Lung (tissue), 11 donors: ENCODE measurements at regions not wholly inside any gene's neighbourhood (a gene's known extent, or its start where the extent isn't known, plus 50 kb on each side); places are given as distances from the start of the nearest gene placed in this dataset.

Experiments used
- ATAC-seq: fragments of 200-7000 bp; cut with Tn5 transposase; one replicate; pipeline ENCODE4 v1.9.1; 2020; ENCODE audit warnings: moderate number of reproducible peaks; ENCODE audit not compliant: insufficient read depth, low FRiP score
- DNase-seq, 3 donors: peaks; one replicate each; pipeline ENCODE4 v3.0.0-alpha.2; 2013 to 2017
- H3K27ac ChIP-seq, 2 donors: one replicate each; pipeline ENCODE4 v1.5.1; 2013; ENCODE audit warnings: mild to moderate bottlenecking in 2 of 2, moderate library complexity in 2 of 2, control low read depth in 1 of 2, inconsistent platforms in 1 of 2, low read depth in 1 of 2, low read length in 1 of 2
- H3K27me3 ChIP-seq, 3 donors: one replicate each; pipeline ENCODE4 v1.5.1; 2013; ENCODE audit warnings: low read length in 2 of 3; ENCODE audit not compliant: control insufficient read depth in 3 of 3, insufficient read depth in 3 of 3
- H3K36me3 ChIP-seq, 4 donors: one replicate each; pipeline ENCODE4 v1.5.1; 2013; ENCODE audit warnings: low read length in 4 of 4, mild to moderate bottlenecking in 1 of 4, moderate library complexity in 1 of 4; ENCODE audit not compliant: control insufficient read depth in 4 of 4, insufficient read depth in 4 of 4
- H3K4me1 ChIP-seq, 5 donors: one replicate each; pipeline ENCODE4 v1.5.1; 2013; ENCODE audit warnings: low read length in 5 of 5, mild to moderate bottlenecking in 2 of 5, moderate library complexity in 1 of 5; ENCODE audit not compliant: control insufficient read depth in 5 of 5, insufficient read depth in 5 of 5
- H3K4me3 ChIP-seq: one replicate; pipeline ENCODE4 v1.5.1; 2013; ENCODE audit warnings: mild to moderate bottlenecking, control low read depth, moderate library complexity
- H3K9ac ChIP-seq, 2 donors: one replicate each; pipeline ENCODE4 v1.5.1; 2013; ENCODE audit warnings: low read length in 2 of 2, control low read depth in 1 of 2; ENCODE audit not compliant: insufficient read depth in 1 of 2
- H3K9me3 ChIP-seq, 4 donors: one replicate each; pipeline ENCODE4 v1.5.1; 2013; ENCODE audit warnings: low read length in 3 of 4, mild to moderate bottlenecking in 1 of 4, moderate library complexity in 1 of 4; ENCODE audit not compliant: control insufficient read depth in 4 of 4, insufficient read depth in 3 of 4
- WGBS, 2 donors: extraction: QIAGEN DNeasy Blood & Tissue Kit; methylation state at CpG; one replicate each; pipeline ENCODE4 v1.1.7; 2013; 5-methylcytosine and 5-hydroxymethylcytosine counted together
- TF ChIP-seq, protein P1 (sequence below): IDR thresholded peaks from 2 replicates; pipeline ENCODE4 v1.5.1; 2012; ENCODE audit warnings: mild to moderate bottlenecking; ENCODE audit errors: control extremely low read depth, extremely low read depth
- donor health status: control.
- donor health status: control.
- donor health status: Bipolar disorder and iron deficiency.
- donor health status: healthy.
- donor health status: DM: yes; HTN: yes; CAD: no.

DNA sequence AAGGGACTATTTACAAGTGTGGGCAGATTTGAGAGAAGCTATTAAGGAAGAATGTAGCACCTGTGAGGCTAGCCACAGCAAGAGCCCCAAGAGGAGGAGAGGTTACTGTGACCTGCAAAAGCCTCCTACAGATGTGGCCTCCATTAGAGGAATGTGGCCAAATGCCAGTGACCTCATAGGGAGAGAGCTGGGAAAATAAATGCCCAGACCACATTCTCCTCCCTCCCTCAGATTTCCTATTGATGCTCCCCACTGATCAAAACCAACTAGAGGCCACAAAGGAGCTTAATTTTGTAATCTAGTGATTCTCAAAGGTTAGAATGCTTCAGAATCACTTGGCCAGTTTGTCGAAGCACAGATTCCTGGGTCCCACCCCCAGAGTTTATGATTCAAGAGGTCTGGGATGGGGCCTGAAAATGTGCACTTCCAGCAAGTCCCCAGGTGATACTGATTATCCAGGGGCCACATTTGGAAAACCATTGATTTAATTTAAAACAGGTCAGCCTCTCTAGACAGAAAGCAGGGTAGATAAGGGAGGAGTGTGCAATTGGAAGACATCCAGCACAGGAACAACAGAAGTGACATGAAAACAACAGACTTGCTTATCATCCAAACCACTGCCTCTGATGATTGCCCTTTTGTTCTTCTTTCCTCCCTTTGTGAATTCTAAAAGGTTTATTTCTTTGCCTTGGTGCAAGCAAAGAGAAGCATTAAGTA is 61.2 kb upstream of the RBBP8 start:
- H3K9me3 ChIP-seq: no peaks in the 10 kb centered on the region
- ATAC-seq: no peak
- 64 to 81% methylated on average over 1 of the region's 1 CpG for WGBS, 2 donors
- no peak overlapping the region for H3K9ac ChIP-seq
- H3K27me3 ChIP-seq: no peaks in the 10 kb centered on the region
- H3K4me1 ChIP-seq: peaks cover 0 to 5% (median 0%) of the 10 kb centered on the region in 5 donors
- H3K27ac ChIP-seq: no peak overlapping the region
- DNase-seq: peak in 2 of 3 donors; percentile 6 to 20
- TF ChIP-seq, protein P1, sequence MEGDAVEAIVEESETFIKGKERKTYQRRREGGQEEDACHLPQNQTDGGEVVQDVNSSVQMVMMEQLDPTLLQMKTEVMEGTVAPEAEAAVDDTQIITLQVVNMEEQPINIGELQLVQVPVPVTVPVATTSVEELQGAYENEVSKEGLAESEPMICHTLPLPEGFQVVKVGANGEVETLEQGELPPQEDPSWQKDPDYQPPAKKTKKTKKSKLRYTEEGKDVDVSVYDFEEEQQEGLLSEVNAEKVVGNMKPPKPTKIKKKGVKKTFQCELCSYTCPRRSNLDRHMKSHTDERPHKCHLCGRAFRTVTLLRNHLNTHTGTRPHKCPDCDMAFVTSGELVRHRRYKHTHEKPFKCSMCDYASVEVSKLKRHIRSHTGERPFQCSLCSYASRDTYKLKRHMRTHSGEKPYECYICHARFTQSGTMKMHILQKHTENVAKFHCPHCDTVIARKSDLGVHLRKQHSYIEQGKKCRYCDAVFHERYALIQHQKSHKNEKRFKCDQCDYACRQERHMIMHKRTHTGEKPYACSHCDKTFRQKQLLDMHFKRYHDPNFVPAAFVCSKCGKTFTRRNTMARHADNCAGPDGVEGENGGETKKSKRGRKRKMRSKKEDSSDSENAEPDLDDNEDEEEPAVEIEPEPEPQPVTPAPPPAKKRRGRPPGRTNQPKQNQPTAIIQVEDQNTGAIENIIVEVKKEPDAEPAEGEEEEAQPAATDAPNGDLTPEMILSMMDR: no peak
- H3K36me3 ChIP-seq: no peaks in the 10 kb centered on the region
- H3K4me3 ChIP-seq: no peak overlapping the region

DNA sequence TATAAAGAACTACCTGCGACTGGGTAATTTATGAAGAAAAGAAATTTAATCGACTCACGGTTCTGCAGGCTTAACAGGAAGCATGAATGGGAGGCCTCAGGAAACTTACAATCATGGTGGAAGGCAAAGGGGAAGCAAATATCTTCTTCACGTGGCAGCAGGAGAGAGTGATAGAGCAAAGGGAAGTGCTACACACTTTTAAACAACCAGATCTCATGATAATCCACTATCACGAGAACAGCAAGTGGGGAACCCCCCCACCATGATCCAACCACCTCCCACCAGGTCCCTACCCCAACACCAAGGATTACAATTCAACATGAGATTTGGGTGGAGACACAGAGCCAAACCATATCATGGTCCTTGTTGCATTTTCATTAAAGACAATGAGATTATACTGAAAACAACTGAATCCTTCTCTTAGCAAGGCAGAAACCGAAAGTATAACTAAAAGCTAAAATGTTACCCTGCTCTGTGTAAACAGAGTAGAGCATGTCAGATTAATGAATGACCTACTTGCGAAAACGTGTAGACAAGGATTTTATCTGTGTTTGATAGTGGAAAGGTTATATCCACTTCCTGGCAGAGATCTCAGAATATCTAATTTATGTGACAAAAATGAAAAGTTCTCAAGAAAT is 60.1 kb upstream of the RBBP8 start:
- Histone ChIP-seq H3K4me1 (peaks cover 0 to 5% (median 0%) of the 10 kb centered on the region in 5 donors), H3K36me3 (no peaks in the 10 kb centered on the region), H3K27me3 (no peaks in the 10 kb centered on the region), H3K4me3 (no peak overlapping the region), H3K9me3 (no peaks in the 10 kb centered on the region), H3K9ac (peak overlapping the region in 1 of 2 donors; percentile 55), H3K27ac (no peak overlapping the region)
- ATAC-seq (no peak), DNase-seq (peak in 2 of 3 donors; percentile 6 to 34)
- 38 to 50% methylated on average over 8 of the region's 8 CpGs for WGBS, 2 donors
- TF ChIP-seq, protein P1: no peak

DNA sequence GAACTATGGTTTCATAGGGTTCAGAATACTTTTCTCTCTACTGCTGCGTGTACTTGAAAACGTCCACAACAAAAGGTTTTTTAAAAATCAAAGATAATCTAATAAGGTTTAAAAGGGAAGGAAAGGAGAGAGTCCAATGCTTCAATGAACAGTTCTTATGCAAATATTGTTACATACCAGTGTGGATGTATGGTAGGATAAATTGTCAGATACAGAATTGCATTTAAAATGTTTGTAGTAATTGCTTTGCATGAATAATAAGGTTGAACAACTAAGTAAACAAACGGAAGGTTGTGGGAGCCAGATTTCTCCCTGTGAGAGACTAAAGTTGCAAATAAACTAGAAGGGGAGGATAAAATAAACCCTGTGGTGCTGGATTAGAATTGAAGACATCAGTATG is 53.8 kb upstream of the RBBP8 start:
- no peaks in the 10 kb centered on the region for H3K9me3 ChIP-seq
- H3K9ac ChIP-seq: no peak overlapping the region
- H3K27me3 ChIP-seq: no peaks in the 10 kb centered on the region
- H3K27ac ChIP-seq: no peak overlapping the region
- no peaks in the 10 kb centered on the region for H3K36me3 ChIP-seq
- WGBS, 2 donors: 84 to 93% methylated on average over 3 of the region's 3 CpGs
- DNase-seq (no peak), ATAC-seq (no peak)
- TF ChIP-seq, protein P1: no peak
- no peak overlapping the region for H3K4me3 ChIP-seq
- H3K4me1 ChIP-seq: peaks cover 0 to 12% (median 0%) of the 10 kb centered on the region in 5 donors
